Fibroblast of mammary gland (primary cell): ENCODE measurements at regions not wholly inside any gene's neighbourhood (a gene's known extent, or its start where the extent isn't known, plus 50 kb on each side); places are given as distances from the start of the nearest gene placed in this dataset.

Experiments used
- DNase-seq: peaks from one replicate; pipeline ENCODE4 v3.0.0-alpha.2; 2010; ENCODE audit warnings: low read depth
- H3K4me3 ChIP-seq: 2 replicates; pipeline ENCODE4 v1.5.1; 2011; ENCODE audit warnings: low read depth, mild to moderate bottlenecking, low read length, moderate library complexity; ENCODE audit not compliant: control insufficient read depth
- TF ChIP-seq, protein P1 (sequence below): conservative IDR thresholded peaks from 2 replicates; pipeline ENCODE4 v1.5.1; 2011; ENCODE audit warnings: low read depth, low read length, inconsistent platforms; ENCODE audit not compliant: control insufficient read depth, insufficient read depth

DNA sequence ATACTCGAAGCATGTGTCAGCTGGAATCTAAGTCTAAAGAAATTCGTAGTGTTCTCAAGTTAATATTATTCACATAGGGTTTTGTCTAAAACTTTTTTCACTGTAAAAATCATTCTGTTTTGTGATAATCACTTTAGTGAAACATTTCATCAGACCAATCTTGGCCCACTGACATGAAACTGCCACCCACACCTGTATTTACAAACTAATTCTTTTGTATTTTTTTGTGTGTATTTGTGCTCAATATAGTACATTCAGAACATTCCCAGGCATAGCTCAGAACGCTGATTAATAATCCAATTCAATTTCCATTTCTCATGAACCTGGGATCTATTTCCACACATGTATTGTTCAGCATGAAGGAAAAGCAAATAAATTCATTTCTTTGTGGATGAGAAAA lies 191.7 kb downstream of the RASSF9 start:
- H3K4me3 ChIP-seq = no peak overlapping the region
- DNase-seq = no peak
- TF ChIP-seq, protein P1, sequence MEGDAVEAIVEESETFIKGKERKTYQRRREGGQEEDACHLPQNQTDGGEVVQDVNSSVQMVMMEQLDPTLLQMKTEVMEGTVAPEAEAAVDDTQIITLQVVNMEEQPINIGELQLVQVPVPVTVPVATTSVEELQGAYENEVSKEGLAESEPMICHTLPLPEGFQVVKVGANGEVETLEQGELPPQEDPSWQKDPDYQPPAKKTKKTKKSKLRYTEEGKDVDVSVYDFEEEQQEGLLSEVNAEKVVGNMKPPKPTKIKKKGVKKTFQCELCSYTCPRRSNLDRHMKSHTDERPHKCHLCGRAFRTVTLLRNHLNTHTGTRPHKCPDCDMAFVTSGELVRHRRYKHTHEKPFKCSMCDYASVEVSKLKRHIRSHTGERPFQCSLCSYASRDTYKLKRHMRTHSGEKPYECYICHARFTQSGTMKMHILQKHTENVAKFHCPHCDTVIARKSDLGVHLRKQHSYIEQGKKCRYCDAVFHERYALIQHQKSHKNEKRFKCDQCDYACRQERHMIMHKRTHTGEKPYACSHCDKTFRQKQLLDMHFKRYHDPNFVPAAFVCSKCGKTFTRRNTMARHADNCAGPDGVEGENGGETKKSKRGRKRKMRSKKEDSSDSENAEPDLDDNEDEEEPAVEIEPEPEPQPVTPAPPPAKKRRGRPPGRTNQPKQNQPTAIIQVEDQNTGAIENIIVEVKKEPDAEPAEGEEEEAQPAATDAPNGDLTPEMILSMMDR = no peak

DNA sequence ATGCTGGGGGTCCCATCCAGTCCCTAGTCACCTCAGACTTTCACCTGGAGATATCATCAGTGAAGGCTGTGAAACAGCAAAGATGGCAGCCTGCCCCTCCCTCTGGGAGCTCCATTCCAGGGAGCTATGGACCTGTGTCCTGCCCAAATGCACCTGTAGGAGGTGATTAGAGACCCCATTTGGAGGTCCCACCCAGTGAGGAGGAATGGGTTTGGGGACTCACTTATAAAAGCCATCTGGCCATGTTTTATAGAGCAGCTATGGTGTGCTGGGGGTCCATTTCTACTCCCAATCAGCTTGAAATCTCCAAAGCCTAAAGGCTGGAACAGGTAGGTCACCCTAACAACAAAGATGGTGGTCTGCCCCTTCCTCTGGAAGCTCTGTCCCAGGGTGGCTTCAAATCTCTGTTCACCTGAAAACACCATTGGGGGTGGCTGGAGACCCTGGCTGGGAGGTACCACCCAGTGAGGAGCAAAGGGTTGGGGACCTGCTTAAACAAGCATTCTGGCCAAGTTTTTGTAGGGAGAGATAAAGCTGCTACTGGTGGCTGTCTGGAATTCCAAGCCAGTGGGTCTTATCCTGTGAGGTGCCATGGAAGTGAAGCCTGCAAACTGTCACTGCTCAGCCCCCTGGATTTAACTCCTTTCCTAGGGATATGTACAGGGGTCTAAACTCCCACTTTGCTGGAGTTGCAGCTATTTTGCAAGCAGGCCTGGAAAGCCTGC lies 182.3 kb downstream of the RASSF9 start:
- TF ChIP-seq, protein P1 = no peak

DNA sequence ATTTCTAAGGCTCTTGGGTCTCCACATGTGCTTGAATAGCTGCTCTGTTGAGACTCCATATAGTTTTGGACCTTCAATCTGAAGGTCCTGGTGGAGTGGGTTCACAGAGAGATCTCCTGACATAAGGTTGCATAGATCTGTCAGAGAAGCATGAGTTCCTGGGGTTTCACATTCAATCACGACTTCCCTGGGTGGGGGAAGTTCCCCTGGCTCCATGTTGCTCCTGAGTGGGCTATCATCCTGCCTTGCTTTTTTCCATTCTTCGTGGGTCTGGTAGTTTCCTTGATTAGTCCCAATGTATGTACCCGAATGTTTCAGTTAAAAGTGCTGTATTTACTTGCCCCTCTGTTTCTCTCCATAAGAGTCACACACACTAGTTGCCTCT lies 181.8 kb downstream of the RASSF9 start:
- TF ChIP-seq, protein P1 = no peak
- DNase-seq = no peak
- no peak overlapping the region for H3K4me3 ChIP-seq

More for the DNA sequence above, 182.3 kb downstream of the RASSF9 start:
- no peak for DNase-seq
- H3K4me3 ChIP-seq = no peak overlapping the region

DNA sequence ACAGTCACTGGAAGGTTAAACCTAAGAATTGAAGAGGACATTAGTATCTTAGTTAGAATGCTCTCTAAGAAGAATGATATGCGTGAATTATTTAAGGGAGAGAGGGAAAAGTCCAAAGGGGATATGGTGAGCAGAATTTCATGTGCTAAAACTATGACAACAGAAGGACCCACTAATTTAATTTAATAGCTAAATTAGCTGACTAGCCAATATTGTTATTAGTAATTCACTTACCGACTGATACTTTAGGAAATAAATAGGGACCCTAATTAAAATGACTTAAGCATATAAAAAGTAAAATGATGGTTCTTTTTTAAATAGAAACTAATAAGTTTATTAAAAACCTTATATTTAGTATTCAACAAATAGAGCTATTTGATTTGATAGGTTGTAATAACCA lies 179.6 kb downstream of the RASSF9 start:
- no peak overlapping the region for H3K4me3 ChIP-seq
- DNase-seq = no peak
- TF ChIP-seq, protein P1 = no peak

DNA sequence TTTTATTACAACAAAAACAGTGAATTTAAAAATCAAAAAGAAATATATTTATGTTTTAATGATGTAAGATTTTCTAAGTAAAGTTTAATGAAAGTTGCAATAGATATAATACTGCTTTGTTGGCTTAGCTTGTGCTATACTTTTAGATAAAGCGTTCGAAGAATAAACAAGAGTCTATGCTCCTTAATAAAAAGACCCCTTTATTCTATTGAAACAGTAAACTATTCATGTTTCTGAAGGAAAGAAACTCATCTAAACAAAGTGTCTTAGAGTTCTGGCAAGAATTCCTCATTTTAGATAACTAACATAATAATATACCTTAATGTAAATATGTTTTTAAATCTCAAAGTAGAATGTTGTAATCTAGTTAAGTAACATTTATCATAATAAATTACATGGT lies 179.0 kb downstream of the RASSF9 start:
- TF ChIP-seq, protein P1 = no peak
- no peak for DNase-seq

DNA sequence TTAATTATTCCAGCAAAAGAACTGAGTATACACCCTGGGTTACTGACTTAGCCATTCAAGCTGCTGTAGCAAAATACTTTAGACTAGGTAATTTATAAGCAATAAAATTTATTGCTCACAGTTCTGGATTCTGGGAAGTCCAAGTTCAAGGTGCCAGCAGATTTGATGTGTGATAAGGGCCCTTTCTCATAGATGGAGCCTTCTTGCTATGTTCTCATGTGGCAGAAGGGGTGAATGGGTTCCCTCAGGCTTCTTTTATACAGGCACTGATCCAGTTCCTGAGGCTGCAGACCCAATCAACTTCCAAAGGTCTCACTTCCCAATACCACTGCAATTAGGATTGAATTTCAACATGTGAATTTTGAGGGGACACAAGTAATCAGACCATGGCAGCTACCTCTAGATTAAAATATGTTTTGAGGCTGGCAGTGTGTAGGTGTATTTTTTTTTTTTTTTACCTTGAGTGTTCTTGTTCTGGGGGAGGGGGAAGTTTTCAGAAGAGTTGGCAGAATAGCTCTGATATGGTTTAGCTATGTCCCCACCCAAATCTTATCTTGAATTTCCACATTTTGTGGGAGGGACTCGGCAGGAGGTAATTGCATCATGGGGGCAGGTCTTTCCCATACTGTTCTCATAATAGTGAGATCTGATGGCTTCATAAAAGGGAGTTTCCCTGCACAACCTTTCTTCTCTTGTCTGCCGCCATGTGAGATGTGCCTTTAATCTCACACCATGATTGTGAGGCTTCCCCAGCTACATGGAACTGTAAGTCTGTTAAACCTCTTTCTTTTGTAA lies 178.2 kb downstream of the RASSF9 start:
- no peak for DNase-seq
- H3K4me3 ChIP-seq = no peak overlapping the region
- TF ChIP-seq, protein P1 = no peak

More for the DNA sequence above, 179.0 kb downstream of the RASSF9 start:
- H3K4me3 ChIP-seq = no peak overlapping the region
